Fibroblast of skin of right quadriceps (primary cell): ENCODE measurements at regions not wholly inside any gene's neighbourhood (a gene's known extent, or its start where the extent isn't known, plus 50 kb on each side); places are given as distances from the start of the nearest gene placed in this dataset.
"Not testable (repeated sequence)": the region's sequence is repeated elsewhere in the genome, so short reads cannot be mapped to it uniquely, and the experiment has no call there.

ENCODE experiments used
- DNase-seq: peaks from one replicate; pipeline ENCODE4 v3.0.0-alpha.2; 2013

DNA sequence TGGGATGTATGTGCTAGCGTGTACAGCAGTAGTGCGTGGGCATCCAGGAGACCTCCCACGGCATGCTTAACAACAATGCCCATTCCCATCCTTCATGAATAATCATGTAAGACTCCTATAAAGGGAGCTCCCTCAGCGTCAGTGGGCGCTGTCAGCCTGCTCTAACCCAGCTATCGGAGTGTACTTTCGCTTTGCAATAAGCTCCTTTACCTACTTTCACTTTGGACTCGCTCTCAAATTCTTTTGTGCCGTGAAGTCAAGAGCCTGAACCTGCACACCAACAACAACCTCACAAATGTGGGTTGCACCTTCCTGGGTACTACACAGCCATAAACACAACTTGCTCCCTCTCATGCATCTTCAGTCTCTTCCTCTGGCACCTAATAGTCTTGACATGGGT lies 114.8 kb upstream of the PAXBP1 start:
- DNase-seq = no peak

DNA sequence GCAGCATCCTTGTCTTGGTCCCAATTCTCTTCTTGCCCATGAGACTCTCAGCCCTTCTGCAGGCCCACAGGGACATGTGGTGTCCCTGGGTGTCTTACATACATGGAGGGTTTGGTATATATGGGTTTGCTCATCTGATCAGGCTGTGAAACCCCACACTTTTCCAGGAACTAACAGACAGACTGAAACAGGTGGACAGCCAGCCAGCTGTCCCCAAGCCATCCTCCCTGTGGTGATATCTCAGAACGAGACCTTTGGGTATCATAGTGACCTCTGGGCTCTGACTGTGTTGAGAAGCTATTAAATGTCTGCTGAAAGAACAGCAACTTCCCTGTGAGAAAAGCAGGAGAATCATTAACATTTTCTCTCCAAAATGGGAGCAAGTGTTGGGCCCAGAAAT lies 115.5 kb upstream of the PAXBP1 start:
- DNase-seq = no peak

GRCh38 chr21:32888971-32889370 lies 117.4 kb upstream of the PAXBP1 start:
- peak; percentile 63 for DNase-seq

GRCh38 chr21:32889596-32889995 lies 118.0 kb upstream of the PAXBP1 start:
- peak; percentile 73 for DNase-seq

GRCh38 chr21:32894321-32894720 lies 122.8 kb upstream of the PAXBP1 start:
- no peak for DNase-seq

GRCh38 chr21:32900814-32901213 lies 124.9 kb upstream of the OLIG2 start:
- no peak for DNase-seq

DNA sequence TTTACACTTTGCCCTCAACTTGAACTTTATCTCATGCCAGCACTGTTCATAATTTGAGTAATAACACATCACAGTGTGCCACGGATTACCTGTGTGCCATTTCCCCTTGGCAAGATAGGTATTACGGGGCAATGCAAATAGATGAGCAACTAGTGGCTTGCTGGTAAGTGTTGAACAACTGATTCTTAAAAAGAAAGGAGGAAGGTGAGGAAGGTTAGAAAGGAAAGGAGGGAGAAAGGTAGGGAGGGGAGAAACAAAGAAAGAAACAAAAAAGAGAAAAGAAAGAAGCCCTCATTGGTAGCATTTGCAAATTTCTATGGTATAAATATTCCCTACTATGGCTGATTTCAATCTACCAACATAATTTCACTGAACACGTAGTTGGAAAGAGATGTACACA lies 118.2 kb upstream of the OLIG2 start:
- no peak for DNase-seq

- no peak for DNase-seq
Measured at GRCh38 chr21:32908534-32908933, 117.2 kb upstream of the OLIG2 start.

GRCh38 chr21:32909393-32909792 lies 116.3 kb upstream of the OLIG2 start:
- no peak for DNase-seq

- no peak for DNase-seq
Measured at GRCh38 chr21:32914424-32915039, 111.2 kb upstream of the OLIG2 start.

DNA sequence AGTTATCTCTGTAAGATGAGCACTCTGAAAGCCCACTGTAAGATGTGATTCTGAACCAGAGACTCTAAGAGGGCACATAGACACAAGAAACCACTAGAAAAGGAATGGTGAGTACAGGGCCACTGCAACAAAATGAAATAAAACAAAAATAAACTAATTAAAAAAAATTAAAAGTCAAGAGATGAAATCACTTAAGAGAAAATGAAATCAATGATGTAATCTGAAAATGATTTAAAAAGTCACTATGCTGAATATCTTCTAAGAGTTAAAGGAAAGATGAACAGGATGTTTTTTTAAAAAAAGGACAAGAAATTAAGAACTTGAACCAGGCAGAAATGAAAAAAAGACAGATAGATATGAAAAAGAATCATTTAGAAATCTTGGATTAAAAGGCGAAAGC lies 110.6 kb upstream of the OLIG2 start:
- no peak for DNase-seq

DNA sequence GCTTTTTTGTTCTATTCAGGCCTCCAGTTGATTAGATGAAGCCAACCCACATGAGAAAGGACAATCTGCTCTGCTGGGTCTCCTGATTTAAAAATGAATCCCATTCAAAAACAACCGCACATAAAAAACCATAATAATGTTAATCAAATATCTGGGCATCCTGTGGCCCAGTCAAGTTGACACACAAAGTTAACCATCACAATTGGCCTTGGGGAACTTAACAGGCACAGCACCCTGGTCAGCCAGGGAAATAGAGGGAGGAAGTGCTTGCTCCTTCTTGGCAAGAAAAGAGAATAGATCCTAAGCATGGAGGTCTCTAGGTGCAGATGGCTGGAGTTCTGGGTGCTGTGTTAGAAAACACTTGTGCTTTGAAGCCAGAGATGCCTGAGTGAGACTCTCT lies 109.6 kb upstream of the OLIG2 start:
- DNase-seq = no peak

DNA sequence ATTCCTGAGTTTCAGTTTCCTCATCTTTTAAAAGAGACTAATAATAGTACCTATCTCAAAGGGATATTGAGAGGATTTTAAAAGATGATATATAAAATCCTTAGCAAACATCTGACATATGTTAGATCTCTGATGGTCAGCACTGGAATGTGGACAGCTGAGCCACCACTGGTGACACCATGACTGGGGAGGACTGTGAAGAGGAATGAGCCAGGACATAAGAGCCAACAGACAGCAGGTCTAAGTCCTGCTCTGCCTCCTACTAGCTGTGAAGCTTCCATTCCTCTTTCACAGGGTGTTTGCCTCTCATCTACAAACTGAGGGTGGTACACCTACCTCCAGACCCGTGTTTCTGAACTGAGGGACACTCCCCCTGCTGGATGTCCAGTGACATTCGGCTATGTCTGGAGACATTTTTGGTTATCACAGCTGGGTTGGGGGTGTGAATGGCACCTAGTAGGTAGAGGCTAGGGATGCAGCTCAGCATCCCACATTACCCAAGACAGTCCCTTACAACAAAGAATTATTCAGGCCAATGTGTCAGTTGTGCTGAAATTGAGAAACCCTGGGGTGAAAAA lies 109.1 kb upstream of the OLIG2 start:
- no peak for DNase-seq

GRCh38 chr21:32917362-32918135 lies 108.2 kb upstream of the OLIG2 start:
- no peak for DNase-seq

DNA sequence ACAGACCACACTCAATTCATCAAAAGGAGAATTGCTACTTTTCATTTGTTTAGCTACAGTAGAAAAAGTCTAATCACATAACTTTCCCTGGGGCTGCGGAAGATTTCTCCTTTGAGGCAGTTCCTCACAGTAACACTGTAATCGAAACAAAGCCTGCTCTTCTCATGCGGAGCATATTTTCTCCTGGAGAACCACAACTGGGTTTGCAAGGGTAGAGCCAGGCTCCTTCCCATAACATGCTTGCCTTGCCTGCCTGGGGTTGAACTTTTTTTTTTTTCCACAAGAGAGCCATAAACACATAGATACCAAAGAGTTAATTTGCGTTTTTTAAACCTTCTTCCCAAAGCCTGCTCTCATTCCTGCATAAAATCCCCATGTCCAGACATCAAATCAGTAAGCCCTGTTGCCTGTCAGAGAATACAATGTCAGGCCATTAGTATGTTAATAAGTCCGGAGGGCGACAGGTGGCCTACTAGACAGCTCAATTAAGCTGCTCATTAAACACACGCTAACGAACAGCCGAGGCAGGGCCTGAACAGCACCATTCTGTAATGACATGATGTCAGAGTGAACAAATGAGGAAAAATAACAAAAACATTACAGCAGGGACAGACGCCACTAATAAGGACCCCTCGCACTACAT lies 107.1 kb upstream of the OLIG2 start:
- no peak for DNase-seq

GRCh38 chr21:32920474-32920873 lies 105.3 kb upstream of the OLIG2 start:
- DNase-seq = no peak

DNA sequence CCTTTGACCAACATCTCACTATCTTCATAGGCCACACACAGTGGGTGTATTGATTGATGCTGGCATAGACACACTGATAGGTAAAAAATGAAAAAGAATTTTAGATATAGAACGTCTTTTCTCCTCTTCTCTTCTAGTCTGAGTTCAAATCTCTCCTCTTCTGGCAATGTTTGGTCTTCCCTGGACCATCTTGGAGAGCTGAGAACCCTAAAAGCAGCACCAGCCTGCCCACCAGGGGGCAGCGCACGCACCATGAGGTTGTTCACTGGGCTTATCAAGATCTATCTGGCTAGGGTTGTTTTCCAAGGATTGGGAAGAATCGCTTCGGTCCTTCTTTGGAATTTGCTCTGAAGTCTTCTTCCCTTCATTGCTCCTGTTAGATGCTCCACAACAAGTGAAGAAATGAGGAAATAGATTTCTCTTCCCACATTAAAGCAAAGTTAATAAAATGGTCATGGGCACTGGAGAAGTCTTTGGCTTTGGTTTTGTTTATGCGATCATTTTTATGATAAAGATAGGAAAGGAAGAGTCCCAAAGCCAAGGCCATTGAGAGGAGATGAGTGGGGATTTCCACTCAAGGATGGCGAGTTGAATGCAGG lies 104.0 kb upstream of the OLIG2 start:
- DNase-seq = no peak

DNA sequence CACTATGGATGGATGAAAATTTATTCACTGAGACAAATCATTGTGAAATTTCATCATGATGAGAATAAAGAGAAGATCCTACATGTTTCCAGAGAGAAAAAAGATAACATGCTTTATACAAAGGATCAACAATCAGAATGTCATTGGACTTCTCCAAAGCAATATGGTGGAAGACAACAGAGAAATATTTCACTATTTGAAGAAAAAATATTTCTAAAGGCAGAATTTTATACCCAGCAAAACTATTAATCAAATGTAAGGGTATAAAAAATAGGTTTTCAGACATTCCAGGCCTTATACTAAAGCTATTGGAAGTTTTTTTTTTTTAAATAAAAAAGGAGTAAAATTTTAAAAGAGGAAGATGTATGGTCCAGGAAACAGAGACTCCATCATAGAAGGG lies 100.6 kb upstream of the OLIG2 start:
- DNase-seq = no peak

GRCh38 chr21:32929633-32930038 lies 96.1 kb upstream of the OLIG2 start:
- no peak for DNase-seq

- DNase-seq = no peak
Measured at GRCh38 chr21:32930673-32931072, 95.1 kb upstream of the OLIG2 start.

DNA sequence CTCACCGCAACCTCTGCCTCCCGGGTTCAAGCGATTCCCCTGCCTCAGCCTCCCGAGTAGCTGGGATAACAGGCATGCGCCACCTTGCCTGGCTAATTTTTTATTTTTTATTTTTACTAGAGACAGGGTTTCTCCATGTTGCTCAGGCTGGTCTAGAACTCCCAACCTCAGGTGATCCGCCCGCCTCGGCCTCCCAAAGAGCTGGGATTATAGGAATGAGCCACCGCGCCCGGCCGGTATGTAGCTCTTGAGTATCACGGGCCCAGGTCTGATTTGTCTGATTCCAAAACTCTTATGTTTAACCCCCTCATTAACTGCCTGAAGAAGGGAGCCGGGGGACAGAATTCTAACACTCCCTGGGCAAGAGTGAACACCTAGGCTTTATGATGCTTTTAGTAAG lies 91.7 kb upstream of the OLIG2 start:
- not testable (repeated sequence) for DNase-seq

DNA sequence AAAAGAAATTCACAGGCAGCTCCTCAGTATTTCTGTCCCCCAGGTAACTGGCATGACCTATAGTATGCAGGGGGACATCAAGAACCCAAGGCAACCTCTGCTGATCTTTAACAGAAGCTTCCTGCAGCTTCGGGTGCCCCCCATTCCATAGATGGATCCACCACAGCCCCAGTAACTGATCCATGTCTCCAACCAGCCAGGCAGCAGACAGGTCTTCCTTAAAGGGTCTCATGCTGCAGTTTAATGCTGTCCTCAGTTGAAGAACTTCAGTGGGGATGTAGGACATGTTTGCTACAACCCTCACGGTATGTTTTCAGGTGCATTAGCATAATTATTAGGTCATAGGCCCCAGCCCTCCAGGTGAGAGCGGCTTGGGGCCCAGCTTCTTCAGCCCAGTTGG lies 90.9 kb upstream of the OLIG2 start:
- DNase-seq = no peak
